Right forelimb (tissue), 1 donor: ENCODE measurements at regions not wholly inside any gene's neighbourhood (a gene's known extent, or its start where the extent isn't known, plus 50 kb on each side); places are given as distances from the start of the nearest gene placed in this dataset.
"Not testable (repeated sequence)": the region's sequence is repeated elsewhere in the genome, so short reads cannot be mapped to it uniquely, and the experiment has no call there.

Experiments used
- DNase-seq: peaks from one replicate; pipeline ENCODE4 v3.0.0-alpha.2; 2018

- no peak for DNase-seq
Observed at GRCh38 chr9:17083258-17083657, 51.6 kb upstream of the CNTLN start.

GRCh38 chr9:17082343-17083064 is 52.3 kb upstream of the CNTLN start:
- DNase-seq = no peak

GRCh38 chr9:17081814-17082213 is 53.0 kb upstream of the CNTLN start:
- no peak for DNase-seq

GRCh38 chr9:17081351-17081750 is 53.5 kb upstream of the CNTLN start:
- DNase-seq = no peak

DNA sequence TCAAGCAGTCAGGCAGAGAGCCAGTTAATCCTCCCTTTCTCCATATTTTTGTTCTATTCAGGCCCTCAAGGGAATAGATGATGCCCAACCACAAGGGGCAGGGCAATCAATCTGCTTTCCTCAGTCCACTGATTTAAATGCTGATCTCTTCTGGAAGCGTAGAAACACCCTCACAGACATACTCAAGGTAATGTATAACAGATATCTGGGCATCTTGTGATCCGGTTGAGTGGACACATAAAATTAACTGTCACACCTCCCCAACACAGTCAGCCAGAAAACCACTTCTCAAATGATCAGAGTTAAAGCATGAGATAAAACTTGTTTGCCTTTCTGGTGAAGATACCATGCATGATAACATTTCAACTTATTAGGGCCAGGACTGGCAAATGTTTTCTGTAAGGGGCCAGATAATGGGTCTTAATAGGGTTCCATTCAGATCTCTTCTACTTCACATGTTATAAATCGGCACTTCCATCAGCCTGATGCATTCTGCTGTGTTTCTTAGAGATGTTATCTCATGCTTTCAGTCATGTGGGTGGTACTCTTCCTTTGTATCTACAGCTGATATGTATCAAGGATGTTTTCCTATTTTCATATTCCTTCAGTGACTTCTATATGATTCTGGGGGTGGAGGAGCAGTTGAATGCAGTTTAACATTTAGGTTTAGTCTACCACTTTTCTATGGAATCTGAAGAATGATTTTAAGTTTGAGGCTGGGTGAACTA is 58.9 kb upstream of the CNTLN start:
- DNase-seq = no peak

DNA sequence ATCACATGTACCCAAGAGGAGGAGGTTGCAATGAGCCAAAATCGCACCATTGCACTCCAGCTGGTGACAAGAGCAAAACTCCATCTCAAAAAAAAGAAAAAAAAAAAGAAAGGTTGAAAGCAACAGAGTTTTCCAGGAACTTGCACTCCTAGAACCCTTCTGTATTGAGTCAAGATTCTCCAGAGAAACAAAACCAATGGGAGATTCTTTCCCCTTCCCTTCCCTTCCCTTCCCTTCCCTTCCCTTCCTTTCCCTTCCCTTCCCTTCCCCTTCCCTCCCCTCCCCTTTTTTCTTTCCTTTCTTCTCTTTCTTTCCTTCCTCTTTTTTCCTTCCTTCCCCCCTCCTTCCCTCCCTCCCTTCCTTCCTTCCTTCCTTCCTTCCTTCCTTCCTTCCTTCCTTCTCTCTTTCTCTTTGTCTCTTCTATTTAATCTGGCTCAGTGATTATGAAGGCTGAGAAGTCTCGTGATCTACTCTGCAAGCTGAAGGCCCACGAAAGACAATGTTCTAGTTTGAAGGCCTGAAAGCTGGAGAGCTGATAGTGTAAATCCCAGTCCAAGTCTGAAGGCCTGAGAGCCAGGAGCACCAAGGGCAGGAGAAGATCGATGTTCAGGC is 59.6 kb upstream of the CNTLN start:
- DNase-seq = no peak

- not testable (repeated sequence) for DNase-seq
Observed at GRCh38 chr9:17072563-17072962, 62.3 kb upstream of the CNTLN start.

DNA sequence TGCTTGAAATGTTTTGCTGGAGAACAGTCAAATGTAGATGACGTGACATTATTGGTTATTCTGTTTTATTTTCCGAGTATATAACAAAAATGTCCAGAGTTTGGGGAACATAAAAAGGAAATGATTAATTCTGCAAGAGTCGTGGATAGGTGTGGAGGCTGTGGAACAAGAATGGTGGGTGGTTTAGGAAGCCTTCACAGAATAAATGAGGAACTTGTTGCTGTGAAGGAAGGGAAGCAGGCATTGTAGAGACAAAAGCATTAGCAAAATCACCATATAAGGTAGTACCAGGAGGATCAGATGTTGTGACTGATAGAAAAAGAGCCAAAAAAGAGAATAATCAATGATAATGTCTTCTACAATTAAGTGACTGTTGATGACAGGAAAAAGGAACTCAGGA is 66.2 kb upstream of the CNTLN start:
- no peak for DNase-seq

DNA sequence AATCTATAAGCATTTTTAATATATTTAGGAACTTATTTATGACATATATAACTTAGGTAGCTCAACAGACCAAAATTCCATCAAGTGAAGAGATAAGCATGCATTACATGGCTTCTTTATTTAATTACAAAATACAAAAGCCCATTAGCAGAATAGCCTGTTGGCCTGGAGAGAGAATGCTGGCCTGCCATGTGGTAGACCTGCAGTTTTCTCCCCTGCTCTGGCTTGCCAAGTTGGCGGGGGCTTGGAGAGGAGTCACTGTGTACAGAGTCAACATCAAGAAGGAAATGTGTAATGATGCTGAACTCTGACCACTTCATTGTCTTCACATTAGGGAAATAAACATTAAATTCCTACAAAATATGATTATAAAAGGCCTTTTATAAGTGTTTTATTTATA is 69.8 kb upstream of the CNTLN start:
- no peak for DNase-seq

DNA sequence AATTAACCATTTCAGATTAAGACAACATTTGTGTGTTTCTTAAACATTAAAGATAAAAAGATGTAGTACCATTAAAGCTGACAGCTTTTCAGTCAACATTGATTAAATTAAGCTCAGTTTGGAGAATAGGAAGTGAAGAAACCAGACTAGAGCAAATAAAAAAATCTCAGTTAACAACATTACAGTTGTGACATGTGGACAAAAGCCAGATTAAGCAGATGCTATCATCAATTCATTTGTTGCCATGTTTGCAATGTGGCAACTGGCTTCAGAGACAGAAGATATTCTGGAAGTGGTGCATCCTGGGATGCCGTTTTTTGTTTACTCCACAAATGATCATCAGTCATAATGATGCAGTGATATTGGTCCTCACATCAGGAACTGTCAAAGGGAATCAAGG is 70.3 kb upstream of the CNTLN start:
- no peak for DNase-seq

GRCh38 chr9:17063535-17064135 is 71.2 kb upstream of the CNTLN start:
- no peak for DNase-seq

DNA sequence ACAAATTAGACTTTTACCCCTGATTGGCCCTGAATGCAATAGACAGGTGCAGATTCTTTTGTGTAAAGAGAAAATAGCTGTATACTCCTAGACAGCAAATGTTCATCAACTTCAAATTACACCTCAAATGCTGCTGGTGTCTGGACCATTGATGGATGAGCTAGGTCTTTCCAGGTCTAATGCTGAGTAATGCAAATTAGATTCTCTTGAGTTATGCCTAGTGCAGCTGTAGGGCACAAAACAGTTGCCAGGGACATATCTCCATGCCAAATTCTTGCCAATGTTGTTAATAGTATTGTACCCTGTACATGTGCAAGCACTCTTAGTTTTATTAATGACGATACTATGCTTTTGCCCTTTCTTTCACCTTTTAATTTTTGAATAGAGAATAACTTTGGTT is 72.3 kb upstream of the CNTLN start:
- DNase-seq = no peak

DNA sequence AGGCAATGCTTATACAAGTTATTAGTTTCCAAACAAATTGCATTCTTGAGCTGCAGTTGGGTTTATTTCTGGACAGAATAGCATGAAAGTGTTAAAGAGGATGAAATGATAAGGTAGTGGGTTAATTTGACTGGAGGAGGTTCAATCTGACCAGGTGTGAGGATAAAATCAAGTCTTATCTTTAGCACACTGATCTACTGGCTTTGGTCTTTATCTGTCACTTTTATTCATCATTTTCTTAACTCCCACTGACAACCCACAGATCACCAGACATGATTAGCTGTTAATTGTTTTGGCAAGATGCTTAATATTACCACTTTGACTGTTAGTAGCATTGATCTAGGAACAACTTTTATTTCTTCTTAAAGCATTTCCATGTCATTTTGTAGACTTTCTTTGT is 74.4 kb upstream of the CNTLN start:
- DNase-seq = no peak

GRCh38 chr9:17059465-17059864 is 75.4 kb upstream of the CNTLN start:
- DNase-seq = no peak

- no peak for DNase-seq
Observed at GRCh38 chr9:17057729-17058128, 77.1 kb upstream of the CNTLN start.

DNA sequence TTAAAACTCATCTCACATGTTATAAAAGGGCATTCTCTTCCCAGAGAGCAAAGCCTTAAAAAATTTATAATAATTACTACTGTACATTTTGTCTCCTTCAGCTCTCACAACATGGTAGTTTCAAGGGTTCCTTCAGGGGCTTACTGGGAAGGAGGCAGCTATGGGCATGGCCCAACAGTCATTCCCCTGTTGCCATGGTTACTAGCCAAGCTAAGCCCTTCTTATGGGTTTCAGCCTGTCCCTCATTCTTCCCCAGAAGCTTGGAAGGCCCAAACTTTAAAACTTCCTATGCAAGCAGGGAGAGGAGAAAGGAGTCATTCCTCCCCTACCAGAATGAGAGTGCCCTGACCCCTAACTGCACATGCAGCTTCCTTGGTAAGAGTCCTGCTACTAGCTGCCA is 82.2 kb upstream of the CNTLN start:
- DNase-seq = no peak

- no peak for DNase-seq
Observed at GRCh38 chr9:17045381-17045940, 89.4 kb upstream of the CNTLN start.

DNA sequence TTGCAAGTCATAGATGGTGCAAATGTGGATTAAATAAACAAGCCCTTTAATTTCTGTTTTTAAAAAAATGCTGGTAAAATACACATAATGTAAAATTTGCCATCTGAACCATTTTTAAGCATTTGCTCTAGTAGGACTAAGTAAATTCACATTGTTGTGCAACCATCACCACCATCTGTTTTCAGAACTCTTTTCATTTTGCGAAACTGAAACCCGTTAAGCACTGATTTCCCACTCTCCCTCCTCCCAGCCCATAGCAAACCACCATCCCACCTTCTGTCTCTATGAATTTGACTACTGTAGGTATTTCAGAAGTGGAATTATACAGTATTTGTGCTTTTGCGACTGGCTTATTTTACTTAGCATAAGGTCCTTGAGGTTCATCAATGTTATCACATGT is 103.3 kb upstream of the CNTLN start:
- no peak for DNase-seq

GRCh38 chr9:17025281-17025680 is 109.6 kb upstream of the CNTLN start:
- DNase-seq = no peak

DNA sequence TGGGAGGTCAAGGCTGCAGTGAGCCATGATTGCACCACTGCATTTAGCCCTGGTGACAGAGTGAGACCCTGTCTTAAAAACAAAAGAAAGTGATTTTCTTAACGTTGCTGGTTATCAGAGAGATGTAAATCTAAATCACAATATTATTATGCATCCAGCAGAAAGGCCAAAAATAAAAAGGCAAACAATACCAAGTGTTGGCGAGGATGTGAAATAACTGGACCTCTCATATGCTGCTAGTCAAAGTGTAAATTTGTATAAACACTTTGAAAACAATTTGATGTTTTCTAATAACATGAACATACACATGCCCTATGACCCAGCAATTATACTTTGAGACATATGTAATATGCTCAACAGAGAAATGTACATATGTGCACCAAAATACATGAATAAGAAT is 110.7 kb upstream of the CNTLN start:
- DNase-seq = no peak

- no peak for DNase-seq
Observed at GRCh38 chr9:17021387-17021970, 113.4 kb upstream of the CNTLN start.

- DNase-seq = no peak
Observed at GRCh38 chr9:17019398-17019797, 115.4 kb upstream of the CNTLN start.

DNA sequence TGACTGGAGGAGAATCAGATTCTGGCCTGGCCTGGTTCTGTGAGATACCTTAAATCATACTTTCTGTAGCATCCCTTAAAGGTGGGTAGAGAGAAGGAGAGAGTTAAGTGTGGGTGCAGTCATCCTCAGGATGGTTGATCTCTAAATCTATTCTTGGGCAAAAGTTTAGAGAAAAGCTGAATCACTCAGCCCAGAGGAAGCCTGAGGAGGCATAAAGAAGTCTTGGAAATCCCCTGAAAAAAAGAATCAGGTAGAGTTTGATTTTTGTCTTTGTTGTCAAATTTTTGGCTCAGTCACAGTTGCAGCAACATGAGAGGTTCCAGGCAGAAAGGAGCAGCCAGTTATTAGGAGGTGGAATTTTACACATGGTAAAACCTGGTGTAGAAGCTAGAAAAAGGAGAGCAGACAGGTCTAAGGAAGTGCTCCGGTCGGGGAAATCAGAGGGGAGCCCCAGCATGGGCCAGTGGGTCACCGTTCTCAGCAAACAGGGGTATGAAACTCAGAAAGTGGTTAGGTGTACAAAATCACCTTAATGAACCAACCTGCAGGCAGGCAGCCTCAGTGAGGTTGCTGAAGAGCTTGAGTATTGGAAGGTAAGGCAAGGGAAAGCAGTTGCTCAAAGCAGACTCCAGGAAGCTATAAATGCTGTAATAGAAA is 116.2 kb upstream of the CNTLN start:
- no peak for DNase-seq
